Dendritic cell treated with granulocyte-macrophage colony-stimulating factor and Interleukin-4, amounts not matched to agents 40 ng/mL and 50 ng/mL, for 4 days (primary cell): ENCODE measurements at regions not wholly inside any gene's neighbourhood (a gene's known extent, or its start where the extent isn't known, plus 50 kb on each side); places are given as distances from the start of the nearest gene placed in this dataset.

Experiments used
- H3K27ac Mint-ChIP-seq: one replicate; pipeline ENCODE4 v1.8.0; 2022; ENCODE audit warnings: mild to moderate bottlenecking, mixed read lengths
- H3K27me3 Mint-ChIP-seq: one replicate; pipeline ENCODE4 v1.8.0; 2022; ENCODE audit warnings: mild to moderate bottlenecking, mixed read lengths
- H3K36me3 Mint-ChIP-seq: one replicate; pipeline ENCODE4 v1.8.0; 2022; ENCODE audit warnings: low read depth, mixed read lengths
- H3K4me1 Mint-ChIP-seq: one replicate; pipeline ENCODE4 v1.8.0; 2022; ENCODE audit warnings: low read depth, mixed read lengths
- H3K4me3 Mint-ChIP-seq: one replicate; pipeline ENCODE4 v1.8.0; 2022; ENCODE audit warnings: mild to moderate bottlenecking, moderate library complexity, mixed read lengths
- H3K9me3 Mint-ChIP-seq: one replicate; pipeline ENCODE4 v1.8.0; 2022; ENCODE audit warnings: mixed read lengths
- intact Hi-C: fragments of 100-400 bp; cut with micrococcal nuclease; formaldehyde crosslinking; loops from one replicate; pipeline ENCODE4 v1.15.0; 2022

DNA sequence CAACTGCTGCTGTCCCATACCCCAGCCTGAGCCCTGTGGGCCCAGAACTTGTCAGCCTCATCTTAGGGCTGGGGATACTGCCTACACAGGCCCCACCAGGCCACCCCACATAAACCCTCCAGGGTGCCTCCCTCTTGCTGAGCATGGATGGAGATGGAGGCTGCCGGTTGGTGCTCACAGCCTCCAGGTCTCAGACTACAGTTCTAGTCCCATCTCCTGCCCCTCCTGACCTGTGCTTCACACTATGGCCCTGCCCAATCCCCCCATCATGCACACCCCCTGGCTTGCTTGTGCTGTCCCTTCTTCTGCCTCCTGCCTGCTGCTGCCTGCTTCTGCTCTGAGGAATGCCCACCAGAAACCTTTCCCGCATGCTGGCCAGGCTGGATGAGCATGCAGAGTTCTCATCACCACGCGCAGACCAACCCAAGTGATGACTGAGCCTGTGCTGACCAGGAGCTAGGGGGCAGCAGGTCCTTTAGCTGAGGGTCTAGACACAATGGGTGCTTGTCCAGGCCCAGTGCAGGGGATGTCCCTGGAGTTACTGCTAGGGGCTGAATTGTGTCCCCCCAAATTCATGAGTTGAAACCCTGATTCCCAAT lies 138.4 kb upstream of the HS6ST1 start:
- H3K4me1 Mint-ChIP-seq: peaks cover 21% of the 10 kb centered on the region
- no peak overlapping the region for H3K4me3 Mint-ChIP-seq
- peaks cover 10% of the 10 kb centered on the region for H3K27me3 Mint-ChIP-seq
- H3K9me3 Mint-ChIP-seq: no peaks in the 10 kb centered on the region
- no peaks in the 10 kb centered on the region for H3K36me3 Mint-ChIP-seq
- intact Hi-C loops: no loop called here
- no peak overlapping the region for H3K27ac Mint-ChIP-seq

DNA sequence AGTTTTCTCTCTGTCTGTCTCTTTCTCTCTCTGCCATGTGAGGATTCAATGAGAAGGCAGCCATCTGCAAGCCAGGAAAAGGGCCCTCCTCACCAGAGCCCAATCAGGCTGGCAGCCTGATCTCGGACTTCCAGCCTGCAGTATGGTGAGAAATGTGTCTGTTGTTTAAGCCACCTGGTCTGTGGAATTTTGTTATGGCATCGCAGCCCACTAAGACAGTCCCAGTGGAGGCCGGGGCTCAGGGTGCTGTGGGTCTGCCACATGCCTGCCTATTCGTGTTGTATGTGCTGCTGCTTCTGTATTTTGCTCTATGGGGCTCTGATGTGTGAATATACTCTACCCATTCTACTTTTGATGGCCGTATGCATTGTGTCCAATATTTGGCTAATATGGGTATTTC lies 139.0 kb upstream of the HS6ST1 start:
- no peak overlapping the region for H3K27ac Mint-ChIP-seq
- H3K4me1 Mint-ChIP-seq: peaks cover 21% of the 10 kb centered on the region
- H3K4me3 Mint-ChIP-seq: no peak overlapping the region
- intact Hi-C loops: no loop called here
- no peaks in the 10 kb centered on the region for H3K36me3 Mint-ChIP-seq
- H3K9me3 Mint-ChIP-seq: no peaks in the 10 kb centered on the region
- H3K27me3 Mint-ChIP-seq: peaks cover 9% of the 10 kb centered on the region

DNA sequence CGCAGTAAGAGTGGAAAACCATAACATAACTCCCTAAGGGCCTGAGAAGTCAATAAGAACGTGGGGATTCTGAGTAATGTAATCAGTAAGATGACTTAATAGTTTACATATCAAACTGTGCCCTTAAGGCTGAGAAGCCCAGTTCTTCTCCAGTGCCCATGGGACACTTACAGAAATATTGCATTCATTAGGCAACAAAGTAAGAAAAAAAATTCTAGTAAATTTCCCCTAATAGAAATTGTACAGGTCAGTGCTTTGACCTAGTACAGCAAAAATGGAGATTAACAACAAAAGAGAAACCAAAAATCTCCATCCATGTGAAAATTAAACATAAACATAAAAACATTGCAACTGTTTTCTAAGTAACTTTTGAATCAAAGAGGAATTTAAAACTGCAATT lies 139.8 kb upstream of the HS6ST1 start:
- Mint-ChIP-seq H3K36me3 (no peaks in the 10 kb centered on the region), H3K4me3 (no peak overlapping the region), H3K27ac (no peak overlapping the region), H3K27me3 (peaks cover 8% of the 10 kb centered on the region), H3K9me3 (no peaks in the 10 kb centered on the region), H3K4me1 (peaks cover 21% of the 10 kb centered on the region)
- intact Hi-C loops: no loop called here

DNA sequence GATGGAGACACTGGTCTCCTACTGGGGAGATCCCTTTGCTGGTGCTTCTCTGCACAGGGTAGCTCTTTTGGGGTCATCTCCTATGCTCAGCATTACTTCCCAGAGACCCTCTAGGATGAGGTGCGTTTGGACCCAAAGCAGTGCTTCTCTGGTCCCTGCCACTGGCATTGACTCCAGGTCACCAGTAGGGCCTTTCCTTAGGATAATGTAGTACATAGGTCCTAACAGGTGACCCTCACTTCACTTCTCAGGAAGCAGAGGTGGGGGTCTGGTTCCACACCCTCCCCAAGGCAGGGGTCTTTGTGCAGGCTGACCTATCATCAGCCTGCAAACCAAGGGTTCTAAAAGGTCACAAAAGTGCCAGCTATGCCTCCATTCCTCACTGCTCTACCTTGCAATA lies 145.8 kb upstream of the HS6ST1 start:
- Mint-ChIP-seq H3K4me1 (peaks cover 3% of the 10 kb centered on the region), H3K27me3 (no peaks in the 10 kb centered on the region), H3K4me3 (no peak overlapping the region), H3K9me3 (peaks cover 28% of the 10 kb centered on the region), H3K27ac (no peak overlapping the region), H3K36me3 (peaks cover 11% of the 10 kb centered on the region)
- intact Hi-C loops: no loop called here

DNA sequence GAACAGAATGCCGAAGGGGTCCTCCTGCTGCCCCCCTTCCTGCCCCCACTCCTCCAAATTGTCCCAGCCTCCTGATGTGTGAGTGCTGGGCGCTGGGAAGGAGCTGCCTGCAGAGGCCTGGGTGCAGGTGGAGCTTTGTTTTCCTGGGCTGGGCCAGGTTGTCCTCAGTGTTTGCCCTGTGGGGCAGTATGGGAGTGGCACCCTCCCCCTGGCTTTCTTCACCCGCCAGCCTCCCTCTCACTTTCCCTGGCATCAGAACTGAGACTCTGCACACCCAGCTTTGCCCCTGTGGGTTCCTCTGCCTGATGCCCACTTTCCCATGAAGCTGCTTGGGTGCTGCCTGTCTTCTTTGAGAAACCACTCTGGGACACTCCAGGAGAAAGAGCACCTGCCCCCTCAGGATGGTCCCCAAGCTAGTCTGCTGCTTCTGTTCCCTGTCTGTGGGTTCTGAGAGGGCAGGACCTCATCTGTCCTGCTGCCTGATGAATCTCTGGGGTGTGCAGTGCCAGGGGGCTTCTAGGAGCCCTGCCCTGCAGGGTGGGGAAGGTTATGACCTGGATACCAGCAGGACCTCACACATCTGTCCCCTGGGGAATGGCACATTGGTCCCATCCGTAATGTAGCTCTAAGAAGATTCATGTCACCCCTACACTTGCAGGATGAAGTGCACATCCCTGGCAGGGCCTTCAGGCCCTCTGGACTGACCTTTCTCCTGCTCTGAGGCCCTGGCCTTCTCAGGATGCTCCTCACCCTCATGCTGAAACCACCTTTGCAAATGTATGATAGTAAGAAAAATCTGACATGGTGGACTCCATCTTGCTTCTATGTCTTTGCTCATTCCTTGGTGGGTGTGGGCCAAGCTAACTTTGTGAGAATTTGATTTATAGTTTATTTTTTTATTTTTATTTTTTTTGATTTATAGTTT lies 146.8 kb upstream of the HS6ST1 start:
- Mint-ChIP-seq H3K4me3 (no peak overlapping the region), H3K4me1 (no peaks in the 10 kb centered on the region)
- intact Hi-C loops: no loop called here

DNA sequence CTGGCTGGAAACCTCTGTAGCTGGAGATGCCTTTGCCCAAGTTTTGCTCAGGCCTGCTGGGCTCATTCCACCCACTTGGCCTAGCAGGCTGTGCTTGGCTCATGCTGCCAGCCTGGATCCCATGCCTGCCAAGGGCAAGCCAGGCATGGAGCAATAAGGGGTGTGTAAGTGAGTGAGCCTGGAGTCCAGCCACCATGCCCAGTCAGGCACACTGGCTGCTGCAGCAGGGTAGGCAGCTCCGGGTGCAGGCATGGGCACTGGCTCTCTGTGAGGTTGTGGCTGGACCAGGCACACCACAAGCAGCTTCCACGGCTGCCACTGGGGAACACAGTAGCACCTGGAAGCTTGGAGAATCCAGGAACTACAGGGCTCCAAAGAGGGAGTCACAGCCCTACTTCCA lies 147.7 kb upstream of the HS6ST1 start:
- H3K9me3 Mint-ChIP-seq: peaks cover 43% of the 10 kb centered on the region
- no peaks in the 10 kb centered on the region for H3K27me3 Mint-ChIP-seq
- no peak overlapping the region for H3K27ac Mint-ChIP-seq
- H3K36me3 Mint-ChIP-seq: peaks cover 16% of the 10 kb centered on the region
- H3K4me1 Mint-ChIP-seq: no peaks in the 10 kb centered on the region
- no peak overlapping the region for H3K4me3 Mint-ChIP-seq
- intact Hi-C loops: no loop called here

More for the DNA sequence above, 146.8 kb upstream of the HS6ST1 start:
- H3K27ac Mint-ChIP-seq: no peak overlapping the region
- H3K27me3 Mint-ChIP-seq: no peaks in the 10 kb centered on the region
- peaks cover 12% of the 10 kb centered on the region for H3K36me3 Mint-ChIP-seq
- peaks cover 38% of the 10 kb centered on the region for H3K9me3 Mint-ChIP-seq

DNA sequence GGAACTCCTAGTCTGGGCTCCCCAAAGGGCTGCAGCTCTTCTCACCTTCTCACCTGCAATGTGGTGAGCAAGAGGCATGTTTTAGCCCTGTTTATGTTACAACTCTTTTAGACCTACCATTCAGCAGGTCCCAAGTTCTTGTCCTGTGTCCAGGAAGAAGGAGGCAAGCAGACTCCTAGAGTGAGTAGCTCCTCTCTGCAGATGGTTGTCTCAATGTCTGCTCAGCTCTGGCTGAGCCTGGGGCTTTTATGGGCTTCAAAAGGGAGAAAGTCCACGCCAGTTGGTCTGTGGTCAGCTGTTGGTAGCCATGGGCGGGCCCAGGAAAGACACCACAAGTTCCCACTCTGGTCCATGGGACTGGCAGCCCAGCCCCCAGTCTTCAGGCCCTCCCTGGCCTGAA lies 148.1 kb upstream of the HS6ST1 start:
- Mint-ChIP-seq H3K4me3 (no peak overlapping the region), H3K4me1 (no peaks in the 10 kb centered on the region), H3K27me3 (no peaks in the 10 kb centered on the region), H3K9me3 (peaks cover 43% of the 10 kb centered on the region), H3K27ac (no peak overlapping the region), H3K36me3 (peaks cover 16% of the 10 kb centered on the region)
- intact Hi-C loops: no loop called here

DNA sequence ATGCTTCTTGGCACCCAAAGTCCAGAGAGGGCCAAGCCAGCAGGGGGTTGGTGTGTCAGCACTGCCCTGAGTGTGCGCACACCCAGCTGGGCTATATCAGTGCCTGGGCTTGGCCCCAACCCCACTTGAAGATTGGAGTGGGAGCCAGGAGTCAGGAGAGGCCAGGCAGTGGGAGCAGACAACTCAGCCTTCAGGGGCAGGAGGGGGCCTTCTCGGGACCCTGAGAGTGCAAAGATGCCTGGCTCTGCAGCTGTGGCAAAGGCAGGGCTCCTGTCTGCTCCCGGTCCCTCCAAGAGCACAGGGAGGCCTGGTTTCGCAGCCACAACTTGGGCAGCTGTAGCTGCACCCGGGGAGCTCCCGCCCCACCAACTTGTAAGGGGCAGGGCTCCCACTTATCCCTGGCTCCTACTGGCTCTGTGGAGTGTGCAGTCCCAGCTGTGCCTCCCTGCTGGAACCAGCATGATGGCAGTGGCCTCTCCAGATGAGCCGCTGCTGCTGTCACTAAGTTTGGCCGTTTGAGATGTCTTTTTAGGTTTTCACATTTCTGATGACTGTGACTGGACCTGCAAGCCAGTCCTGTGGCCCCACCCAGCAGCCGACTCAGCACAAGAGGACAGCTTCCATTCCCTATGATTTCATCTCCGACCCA lies 148.8 kb upstream of the HS6ST1 start:
- Mint-ChIP-seq H3K27me3 (peaks cover 2% of the 10 kb centered on the region), H3K36me3 (peaks cover 16% of the 10 kb centered on the region), H3K9me3 (peaks cover 43% of the 10 kb centered on the region), H3K4me3 (no peak overlapping the region), H3K4me1 (peaks cover under 1% of the 10 kb centered on the region), H3K27ac (no peak overlapping the region)
- intact Hi-C loops: no loop called here

DNA sequence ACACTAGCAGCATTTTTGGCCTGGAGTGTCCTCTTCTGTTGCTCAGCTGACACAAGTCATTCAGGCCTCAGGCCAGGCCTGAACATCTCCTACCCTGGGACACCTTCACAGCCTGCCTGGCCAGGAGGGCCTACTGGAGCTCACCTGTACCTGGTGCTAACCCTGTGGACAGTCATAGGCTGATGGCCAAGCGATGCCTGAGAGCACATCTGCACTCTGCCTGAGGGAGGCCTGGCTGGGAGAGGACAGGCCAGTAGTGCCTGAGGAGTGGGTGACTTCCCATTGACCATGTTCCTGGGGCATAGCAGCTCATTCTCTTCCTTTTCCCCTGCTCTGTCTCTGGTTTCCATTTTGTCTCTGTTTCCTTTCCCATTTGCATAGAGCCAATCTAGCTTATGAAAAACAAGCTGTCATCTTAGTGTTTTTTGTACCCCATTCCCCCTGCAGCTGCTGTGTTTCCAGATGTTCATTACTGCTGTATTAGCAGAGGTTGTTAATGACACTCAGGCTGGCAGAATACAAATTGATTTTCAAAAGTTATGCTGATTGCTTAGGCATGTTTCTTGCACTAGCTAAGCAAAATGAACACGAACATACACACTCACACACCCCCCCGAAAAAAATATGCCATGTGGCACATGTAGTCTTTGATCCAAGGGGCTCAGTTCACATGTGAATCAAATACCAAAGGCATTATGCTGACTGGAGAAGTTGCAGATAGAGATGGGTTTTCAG lies 149.7 kb upstream of the HS6ST1 start:
- intact Hi-C loops: no loop called here
- Mint-ChIP-seq H3K36me3 (peaks cover 16% of the 10 kb centered on the region), H3K27ac (no peak overlapping the region), H3K4me1 (peaks cover 10% of the 10 kb centered on the region), H3K9me3 (peaks cover 43% of the 10 kb centered on the region), H3K4me3 (no peak overlapping the region), H3K27me3 (peaks cover 5% of the 10 kb centered on the region)

DNA sequence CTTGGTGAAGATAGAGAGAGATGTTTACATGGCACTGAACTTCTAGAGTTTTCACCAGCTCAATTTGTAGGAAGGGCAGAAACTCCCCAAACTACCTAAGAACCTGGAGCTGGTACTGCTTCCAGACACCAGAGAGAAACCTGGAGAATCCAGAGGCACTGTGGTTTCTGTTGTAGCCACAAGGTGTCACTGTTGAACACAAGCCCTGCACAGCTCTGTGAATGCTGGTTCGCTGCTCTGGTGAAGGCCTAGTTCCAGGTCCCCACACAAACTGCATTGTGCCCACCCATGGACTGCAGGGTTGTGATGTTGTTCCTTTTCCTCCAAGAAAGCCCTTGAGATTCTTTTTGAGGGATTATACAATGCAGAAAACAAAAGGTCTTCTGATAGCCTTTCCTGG lies 150.5 kb upstream of the HS6ST1 start:
- Mint-ChIP-seq H3K36me3 (peaks cover 16% of the 10 kb centered on the region), H3K4me1 (peaks cover 18% of the 10 kb centered on the region), H3K9me3 (peaks cover 43% of the 10 kb centered on the region), H3K4me3 (no peak overlapping the region), H3K27me3 (peaks cover 12% of the 10 kb centered on the region), H3K27ac (no peak overlapping the region)
- intact Hi-C loops: no loop called here

DNA sequence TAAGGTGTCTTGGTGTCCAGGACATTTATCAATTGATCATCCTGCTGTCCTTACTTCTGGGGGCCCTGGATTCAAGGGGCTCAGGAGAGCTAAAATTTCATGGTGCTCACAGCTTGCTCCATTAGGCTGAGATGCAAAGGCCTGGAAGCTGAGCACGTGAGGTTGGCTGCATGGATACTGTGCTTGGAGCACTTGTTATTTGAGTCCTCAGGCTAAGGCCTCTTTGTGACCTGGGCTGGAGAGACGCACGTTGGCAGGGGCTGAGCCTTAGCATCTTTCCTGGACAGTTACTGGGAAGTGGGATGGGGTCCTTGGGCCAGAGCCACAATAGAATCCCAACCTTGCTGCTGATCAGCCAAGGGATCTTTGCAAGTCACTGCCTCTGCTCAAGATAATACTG lies 151.2 kb upstream of the HS6ST1 start:
- Mint-ChIP-seq H3K36me3 (peaks cover 16% of the 10 kb centered on the region), H3K9me3 (peaks cover 43% of the 10 kb centered on the region), H3K4me3 (no peak overlapping the region), H3K4me1 (peaks cover 25% of the 10 kb centered on the region), H3K27ac (no peak overlapping the region), H3K27me3 (peaks cover 18% of the 10 kb centered on the region)
- intact Hi-C loops: no loop called here

DNA sequence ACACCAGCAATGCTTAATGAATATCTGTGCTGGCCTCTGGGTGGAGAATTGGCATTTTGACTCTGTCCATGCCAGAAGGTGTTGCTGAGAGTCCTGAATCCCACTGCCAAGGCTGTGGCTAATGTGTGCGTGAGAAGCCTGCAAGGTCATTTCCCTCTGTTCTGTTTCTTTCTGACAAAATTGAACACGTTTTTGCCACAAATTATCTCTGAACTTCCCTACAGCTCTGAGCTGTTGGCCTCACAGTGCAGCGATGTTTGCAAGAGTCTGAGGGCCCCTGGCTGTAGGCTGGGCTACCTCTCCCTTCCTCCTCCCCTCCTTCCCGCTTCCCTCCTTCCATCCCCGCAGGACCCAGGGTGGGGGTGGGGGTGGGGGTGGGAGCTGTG lies 154.1 kb upstream of the HS6ST1 start:
- Mint-ChIP-seq H3K4me3 (no peak overlapping the region), H3K36me3 (peaks cover 15% of the 10 kb centered on the region), H3K4me1 (peaks cover 26% of the 10 kb centered on the region), H3K9me3 (peaks cover 32% of the 10 kb centered on the region), H3K27ac (peak overlapping the region; percentile 61), H3K27me3 (peaks cover 35% of the 10 kb centered on the region)
- intact Hi-C loops: no loop called here

DNA sequence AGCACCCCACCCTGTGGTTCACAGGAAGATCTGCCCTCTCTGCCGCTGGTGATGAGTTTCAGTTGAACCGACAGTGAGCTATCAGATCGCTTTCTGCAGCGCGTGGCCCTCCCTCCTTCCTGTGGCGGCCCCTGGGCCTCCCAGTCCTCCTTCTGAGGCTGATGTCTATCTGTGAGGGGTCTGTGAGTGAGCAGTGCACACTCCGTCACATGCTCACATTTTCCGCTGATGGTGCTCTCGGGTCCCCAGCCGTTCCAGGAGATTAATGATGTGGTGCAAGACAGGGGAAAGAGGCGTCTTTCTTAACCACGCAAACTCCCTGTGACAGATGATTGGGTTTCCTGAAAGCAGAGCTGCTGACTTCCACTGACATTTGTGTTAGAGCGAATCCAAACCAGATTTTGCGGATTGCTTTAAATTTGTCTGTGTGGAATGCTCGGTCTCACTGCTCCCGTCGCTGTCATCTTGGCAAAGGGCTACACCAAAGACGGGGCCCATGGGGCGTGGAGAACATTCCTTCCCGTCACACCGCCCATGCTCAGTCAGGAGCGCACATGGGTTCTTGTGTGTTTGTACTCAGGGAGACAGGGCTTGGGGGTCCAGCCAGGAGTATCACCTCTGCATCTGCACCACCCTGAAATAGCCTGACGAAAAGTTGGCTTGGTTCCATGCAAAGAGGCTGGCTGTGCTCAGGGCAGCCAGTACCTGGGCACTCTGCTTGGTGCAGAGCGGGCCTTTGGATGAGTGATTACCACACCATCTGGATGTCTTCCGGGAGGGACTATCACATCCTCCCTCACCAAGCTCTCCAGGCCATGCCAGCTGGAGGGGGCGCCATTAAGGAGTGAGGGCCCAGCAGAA lies 154.7 kb upstream of the HS6ST1 start:
- Mint-ChIP-seq H3K27me3 (peaks cover 35% of the 10 kb centered on the region), H3K4me3 (peak overlapping the region; percentile 74), H3K36me3 (peaks cover 8% of the 10 kb centered on the region), H3K4me1 (peaks cover 26% of the 10 kb centered on the region), H3K27ac (peak overlapping the region; percentile 61), H3K9me3 (peaks cover 25% of the 10 kb centered on the region)
- intact Hi-C loops: no loop called here
